Fibroblast of skin of back (primary cell): ENCODE measurements at regions not wholly inside any gene's neighbourhood (a gene's known extent, or its start where the extent isn't known, plus 50 kb on each side); places are given as distances from the start of the nearest gene placed in this dataset.

Experiments used
- DNase-seq: peaks from one replicate; pipeline ENCODE4 v3.0.0-alpha.2; 2013

DNA sequence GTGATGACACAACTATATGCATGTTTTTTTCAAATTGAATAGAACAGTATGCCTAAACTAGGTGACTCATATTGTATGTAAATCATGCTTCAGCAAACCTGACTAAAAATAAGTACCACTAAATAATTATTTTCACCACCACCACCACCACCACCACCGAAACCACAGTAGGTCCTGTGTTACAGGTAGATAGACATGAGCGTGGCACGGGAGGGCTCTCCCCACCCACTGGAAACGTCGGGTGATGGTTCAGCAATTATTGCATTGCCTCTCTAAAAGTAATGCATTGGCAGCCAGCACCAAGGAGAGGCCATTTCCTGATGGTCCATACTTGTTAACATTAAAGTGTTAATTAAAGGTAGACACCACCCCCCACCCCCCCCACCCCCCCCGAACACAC, 297.0 kb upstream of the NCAM2 start:
- DNase-seq = no peak

DNA sequence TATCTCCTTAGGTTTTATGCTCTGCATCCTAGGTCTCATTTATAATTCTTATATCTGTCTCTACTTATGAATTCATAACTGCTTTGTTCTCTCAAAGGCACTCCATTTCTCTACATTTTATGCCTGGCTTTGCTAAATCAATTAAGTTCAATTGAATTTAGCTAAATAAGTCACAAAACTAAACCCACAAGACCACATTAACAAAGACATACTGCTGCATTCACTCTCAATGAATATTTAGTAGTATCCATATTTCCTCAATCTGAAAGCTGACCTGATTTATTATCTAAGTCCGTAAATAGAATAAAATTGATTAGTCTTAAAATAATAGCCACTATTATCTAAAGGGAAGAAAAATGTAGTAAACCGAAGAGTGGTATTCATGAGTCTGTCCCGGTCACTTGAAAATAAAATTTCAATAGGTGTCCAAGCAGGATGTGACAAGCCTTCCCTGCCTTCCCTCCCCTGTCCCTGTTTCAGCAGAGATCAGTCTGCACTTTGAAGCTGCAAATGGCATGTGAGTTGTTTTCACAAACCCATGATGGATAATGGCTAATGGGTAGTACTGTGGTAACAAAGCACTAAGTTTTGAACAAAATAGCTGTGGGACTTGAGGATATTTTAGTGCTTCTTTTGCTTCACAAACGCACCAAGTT, 295.0 kb upstream of the NCAM2 start:
- no peak for DNase-seq

DNA sequence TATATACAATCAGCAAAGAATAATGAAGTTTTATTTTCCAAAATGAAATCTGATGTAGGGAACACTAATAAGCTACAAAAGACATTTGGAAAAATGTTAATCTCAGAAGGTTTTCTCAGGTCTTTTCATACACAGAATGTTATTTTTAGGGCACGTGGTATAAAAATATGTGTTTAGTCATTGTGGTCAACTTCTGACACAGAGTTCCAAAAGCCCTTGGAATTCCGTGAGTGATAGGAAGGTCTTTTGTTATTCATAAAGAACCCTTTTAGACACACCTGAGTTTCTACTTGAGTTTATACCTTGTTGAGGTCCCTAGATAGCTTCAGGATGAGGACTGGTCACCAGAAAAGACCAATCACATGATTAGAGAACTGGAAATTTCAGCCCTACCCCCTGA, 277.6 kb upstream of the NCAM2 start:
- peak; percentile 85 for DNase-seq

DNA sequence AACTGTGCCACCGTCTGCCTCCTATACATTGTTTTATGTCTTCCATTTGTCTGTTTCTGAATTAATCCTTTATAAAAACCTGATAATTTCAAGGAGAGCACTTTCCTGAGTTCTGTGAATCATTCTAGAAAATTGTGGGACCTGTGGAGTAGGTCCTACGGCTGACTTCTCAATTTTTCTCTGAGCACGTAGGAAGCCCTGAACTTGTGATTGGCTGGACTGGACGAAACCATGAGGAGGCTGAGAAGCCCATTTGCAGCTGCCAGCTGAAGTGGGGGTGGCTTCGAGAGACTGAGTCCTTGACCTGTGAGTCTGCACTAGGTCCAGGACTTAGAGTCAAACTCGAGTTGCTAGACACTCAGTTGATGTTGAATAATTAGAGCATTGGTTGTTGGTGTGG, 277.1 kb upstream of the NCAM2 start:
- peak; percentile 29 for DNase-seq

DNA sequence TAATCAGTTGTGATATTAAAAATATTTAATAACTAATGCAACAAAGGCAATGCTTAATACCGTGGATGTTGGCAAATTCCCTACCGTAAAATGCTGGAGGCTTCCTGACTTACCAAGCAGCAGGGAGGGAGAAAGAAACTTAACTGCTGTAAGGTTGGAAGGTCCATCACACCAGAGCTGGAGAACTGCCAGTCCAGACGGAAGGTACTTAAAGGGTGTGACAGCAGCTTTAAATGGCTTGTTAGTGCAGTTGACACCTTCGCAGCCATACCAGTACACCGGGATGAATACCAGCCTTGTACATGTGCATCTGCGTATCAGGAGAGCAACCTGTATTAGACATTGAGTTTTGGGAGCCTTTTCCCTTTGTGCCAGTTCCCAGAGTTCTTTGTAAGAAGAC, 269.5 kb upstream of the NCAM2 start:
- no peak for DNase-seq

DNA sequence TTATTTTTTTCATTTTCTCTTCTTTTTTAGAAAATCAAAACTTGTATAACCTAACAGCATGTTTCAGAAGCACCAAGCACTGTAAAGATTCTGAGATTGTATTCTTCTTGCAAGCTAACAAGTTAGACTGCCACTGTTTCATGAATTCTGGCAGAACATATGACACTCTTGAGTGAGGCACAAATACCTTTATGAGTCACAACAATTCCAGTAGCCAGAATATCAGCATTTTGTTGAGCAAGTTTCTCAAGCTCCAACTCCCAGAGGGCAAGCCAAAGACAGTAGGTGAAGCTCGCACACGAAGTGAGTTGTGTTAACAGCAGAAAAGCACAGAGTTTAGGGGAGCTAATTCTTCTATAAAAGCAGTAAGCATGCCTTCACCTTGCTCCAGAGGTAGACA, 268.8 kb upstream of the NCAM2 start:
- DNase-seq = peak; percentile 25

DNA sequence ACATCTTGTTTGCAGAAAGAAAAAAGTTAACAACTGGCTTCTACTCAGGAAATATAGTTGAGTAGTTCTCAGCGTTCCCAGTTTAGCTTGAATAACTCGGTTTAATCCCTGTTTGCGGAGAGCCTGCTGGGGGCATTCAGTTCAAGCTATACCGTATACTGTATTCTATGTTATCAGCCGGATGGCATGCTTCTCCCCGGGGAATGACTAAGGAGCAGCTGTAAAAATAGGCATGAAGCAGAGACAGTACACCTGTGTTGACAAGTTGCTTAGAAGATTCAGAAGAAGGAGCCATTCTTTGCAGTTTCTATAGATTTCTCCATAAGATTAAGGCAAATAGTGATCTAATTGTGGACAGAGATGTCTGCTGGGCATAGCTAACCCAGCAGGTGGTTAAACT, 267.8 kb upstream of the NCAM2 start:
- DNase-seq = no peak

DNA sequence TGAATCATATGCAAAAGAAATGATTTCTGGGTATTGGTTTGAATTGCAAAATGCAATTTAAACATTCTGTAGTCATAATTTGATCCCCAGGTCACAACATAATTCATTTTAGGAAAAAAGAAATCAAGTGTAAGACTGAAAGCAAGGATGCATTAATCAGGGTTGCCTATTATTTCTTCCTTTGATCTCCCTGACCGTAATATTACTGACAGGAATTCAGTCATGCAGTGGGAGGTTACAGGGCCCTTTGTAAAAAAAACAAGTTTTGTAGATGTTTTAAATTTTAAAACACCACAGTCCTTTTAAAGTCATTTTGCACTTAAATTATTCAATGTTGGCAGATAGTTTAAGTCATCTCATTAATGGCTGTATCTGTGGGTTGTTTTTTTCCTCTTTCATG, 263.0 kb upstream of the NCAM2 start:
- no peak for DNase-seq

DNA sequence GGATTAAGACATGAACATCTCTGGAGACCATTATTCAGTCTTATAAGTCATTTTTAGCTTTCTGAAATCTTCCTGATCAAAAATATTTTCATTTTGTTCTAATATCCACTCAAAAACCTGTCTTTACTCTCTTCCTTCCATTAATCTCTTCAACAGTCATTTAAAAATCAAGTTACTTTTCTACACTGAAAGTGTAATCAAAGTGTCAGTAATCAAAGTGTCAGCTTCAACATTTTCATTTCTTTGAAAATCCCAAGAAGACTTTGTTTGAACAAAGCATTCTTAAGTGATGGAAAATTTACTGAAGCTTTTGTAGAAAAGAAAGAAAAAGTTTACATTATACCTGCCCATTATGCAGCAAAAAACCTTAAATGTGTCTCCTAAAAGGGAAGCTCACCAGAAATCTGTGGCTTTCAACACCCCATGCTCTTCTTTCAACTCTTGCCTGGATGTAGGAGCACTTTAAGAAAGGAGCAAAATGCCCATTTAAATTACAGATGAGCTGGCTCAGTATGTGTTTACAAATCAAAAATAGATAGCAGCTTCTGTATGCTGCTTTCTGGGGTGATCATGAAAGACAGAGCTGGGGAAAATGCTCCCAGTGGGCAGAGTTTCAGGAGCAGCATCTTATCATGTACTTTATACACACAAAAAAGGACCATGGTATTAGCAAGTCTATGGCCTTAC, 260.8 kb upstream of the NCAM2 start:
- DNase-seq = no peak

DNA sequence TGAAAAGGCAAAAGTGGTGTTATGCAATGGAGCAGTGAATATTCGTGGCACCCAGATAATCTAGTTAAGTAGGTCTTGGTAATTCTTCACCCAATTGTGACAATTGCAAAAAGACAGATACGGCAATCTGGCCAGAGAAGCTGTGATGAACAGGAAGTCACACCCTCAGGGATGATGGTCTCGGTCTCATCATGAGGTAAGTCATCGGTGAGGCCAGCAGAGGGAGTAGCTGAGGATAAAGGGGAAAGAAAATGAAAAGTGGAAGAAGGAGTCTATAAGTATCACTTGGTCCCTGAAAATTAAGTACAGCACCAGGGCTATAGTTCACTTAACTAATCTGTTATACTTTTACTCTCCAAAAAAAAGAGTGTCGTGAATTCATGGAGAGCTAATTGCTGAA, 258.8 kb upstream of the NCAM2 start:
- DNase-seq = no peak

DNA sequence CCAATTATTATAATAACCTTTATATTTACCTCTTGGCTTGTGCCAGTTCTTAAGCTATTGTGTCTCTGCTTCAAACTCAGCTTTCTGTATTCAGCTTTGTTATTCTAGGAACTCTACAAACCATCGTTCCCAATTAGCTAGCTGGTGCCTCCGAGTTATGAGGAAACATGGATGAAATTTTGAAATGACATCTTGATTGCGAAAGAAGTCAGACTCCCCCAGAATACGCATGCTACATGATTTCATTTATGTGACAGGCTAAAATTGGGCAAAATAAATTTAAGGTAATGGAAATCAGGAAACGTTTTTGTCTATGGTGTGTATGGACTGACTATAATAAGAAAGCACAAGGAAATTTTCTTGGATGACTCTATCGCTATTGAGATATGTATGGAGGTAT, 256.8 kb upstream of the NCAM2 start:
- DNase-seq = no peak

DNA sequence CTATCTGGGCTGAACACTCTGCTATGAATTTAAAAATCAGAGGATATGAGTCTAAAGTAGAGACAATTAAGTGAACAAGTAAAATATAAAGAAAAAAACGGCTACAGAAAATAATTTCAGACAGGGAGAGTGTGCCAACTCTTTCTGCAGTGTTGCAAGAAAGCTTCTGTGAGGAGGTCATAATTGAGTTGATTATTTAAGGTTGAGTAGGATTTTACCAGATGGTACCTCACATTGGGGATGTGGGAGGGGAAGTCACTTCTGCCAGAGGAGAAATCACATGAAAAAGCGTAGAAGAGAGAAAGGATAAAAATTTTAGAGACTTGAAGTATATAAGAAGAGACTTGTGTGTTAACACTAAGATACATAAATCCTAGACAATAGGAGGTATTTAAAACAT, 238.0 kb upstream of the NCAM2 start:
- no peak for DNase-seq

DNA sequence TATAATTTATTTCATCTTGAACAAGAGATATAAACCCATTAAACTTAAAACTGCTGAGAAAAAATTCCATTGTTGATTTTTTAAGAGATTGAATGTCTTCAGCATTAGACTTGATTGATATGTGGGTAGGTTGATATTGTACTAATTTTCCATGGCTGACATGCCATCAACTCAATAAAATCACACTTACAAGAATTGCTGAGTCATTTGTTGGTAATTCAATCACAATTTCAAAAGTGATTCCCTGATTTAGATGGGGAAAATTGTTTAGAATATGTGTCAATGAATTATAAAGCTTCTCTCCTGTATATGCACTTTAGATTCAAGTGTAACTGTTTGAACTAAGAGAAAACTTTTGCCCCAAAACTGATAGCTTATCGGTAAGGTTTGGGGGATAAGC, 223.5 kb upstream of the NCAM2 start:
- DNase-seq = no peak

DNA sequence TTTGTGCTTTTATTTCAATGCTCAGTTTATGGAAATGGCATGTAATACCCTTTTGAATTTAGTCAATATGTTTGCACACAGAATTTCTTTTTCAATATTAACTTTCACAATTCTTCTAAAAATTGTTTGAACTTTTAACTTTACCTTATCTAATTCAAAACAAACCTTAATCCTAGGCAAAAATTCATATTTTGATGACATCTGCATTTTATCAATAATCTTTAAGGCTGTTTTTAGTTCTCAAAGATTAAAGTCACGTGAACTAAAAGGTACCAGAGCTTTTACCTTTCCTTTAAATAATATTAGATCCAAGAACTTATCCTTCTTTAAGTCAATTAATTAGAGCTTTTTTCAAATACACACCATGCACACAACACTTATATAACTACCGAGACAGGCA, 218.9 kb upstream of the NCAM2 start:
- no peak for DNase-seq

DNA sequence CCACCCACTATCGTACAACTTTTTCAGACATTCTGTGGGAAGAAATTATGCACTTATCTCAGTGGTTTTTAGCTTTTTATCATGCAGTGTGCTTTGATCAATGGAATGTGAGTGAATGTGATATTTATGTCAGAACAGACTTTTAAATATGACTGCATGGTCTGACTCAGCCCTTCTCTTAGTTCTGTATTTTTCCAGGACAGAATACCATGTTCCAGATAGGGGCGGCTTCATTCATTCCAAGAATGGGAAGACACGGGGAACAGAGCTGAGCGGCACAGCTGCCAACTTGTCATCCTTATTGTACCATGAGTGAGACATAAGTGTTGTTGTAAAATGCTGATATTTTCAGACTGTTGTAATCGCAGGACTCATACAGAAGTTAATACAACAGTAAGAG, 214.6 kb upstream of the NCAM2 start:
- DNase-seq = peak; percentile 52

DNA sequence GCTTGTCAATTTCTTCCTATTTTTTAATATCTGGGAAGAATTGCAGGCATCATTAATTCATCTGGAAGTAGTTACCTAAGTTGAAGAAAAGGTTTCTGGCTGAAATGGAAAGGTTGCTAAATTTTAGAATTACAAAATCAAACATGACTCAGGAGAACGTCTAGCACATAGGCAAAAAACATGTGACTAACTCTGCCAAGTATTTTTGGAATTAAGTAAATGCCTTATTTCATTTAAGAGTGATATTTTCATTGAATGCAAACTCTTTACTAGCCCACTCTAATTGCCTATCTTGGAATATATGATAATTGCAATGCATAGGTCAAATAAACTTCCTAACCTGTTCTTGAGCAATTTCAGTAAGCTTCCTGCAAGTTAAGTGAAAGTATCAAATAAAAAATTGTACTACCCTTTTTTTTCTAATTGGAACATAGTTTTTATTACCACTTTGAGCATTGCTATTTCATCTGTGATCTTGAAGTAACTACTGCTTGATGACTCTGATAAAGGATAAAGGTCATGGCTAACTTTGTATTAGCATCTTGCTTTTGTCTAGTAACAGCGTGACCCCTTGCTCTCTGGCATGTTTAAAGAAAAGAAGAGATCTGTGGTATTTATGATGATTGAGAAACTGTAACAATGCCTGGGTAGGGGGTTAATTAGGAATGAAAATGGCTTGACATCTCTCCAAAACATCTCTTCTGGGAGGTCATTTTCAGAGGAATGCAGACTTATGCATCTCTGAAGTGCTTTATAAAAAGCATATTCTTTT, 208.3 kb upstream of the NCAM2 start:
- peak; percentile 34 for DNase-seq

DNA sequence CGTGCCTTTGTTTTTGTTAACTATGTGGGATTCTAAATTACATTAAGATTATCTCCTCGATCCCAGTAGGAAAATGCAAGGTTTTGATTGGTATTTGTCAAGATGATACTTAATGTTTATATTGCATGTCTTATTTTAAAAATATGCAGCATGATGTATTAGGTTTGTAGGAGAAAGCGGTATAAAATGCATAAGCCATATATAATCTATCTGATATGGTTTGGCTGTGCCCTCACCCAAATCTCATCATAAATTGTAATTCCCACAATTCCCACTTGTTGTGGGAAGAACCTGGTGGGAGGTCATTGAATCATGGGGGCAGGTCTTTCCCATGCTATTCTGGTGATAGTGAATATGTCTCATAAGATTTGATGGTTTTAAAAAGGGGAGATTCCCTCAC, 198.1 kb upstream of the NCAM2 start:
- DNase-seq = peak; percentile 28

DNA sequence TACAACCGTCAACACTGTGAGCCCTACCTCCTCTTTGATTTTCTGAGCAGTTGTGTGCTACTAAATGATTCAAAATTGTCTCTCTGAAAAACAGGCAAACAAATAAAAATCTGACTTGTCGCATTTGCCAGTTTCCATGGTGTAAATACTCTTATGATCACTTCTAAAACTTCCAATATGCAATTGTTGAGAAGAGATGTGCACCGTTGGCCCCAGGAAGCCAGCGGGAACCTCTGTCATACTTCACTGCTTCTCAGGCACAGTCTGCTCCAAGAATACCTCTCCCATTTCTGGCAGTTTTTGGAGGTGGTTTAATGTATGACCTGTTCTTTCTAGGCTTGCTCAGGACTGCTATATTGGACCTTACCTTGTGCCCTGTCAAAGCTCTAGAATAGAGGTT, 196.0 kb upstream of the NCAM2 start:
- DNase-seq = no peak

DNA sequence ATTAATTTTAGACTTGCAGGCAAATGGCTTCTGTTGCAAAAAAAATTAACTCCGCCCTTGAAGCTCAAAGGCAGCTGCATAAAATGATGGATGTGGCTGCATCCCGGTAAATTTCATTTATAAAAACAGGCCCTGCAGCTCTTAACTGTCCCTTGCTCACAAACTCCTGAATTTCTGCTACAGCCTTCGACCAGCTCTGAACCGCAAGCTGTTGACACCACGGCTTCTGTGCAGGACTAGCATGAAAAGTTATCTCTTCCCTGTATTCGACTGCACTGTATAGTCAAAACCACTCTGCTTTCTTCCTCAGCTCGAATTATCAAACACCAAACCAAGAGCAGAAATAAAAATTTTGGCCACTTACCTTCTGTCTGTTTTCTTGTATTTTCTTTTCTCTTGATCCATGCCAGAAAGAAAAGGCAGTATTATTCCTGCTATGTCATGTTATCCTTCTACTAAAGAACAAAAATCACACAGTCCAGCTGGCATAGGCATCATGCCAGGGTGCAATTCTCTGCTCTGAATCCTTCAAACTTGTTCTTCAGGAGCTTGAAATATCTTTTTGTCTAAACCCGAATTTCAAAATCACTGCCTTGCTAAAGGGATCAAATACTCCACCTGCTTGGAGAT, 195.5 kb upstream of the NCAM2 start:
- no peak for DNase-seq

DNA sequence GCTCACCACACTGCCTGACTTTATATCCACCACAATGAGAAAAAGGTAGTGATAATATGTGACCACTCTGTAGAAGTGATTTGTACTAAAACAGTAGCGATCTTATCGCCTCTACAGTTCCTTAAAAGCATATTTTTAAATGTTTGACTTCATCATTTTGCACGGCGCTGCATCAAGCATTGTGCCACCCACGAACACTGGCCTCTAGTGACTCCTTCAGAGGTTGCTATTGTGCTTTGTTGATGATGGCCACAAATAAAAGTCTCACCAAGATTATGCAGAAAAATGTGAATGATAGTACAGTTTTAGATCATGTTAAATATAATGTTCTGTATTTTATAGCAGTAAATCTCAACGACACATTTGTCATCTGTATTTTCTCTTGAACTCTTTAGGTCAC, 186.5 kb upstream of the NCAM2 start:
- no peak for DNase-seq

DNA sequence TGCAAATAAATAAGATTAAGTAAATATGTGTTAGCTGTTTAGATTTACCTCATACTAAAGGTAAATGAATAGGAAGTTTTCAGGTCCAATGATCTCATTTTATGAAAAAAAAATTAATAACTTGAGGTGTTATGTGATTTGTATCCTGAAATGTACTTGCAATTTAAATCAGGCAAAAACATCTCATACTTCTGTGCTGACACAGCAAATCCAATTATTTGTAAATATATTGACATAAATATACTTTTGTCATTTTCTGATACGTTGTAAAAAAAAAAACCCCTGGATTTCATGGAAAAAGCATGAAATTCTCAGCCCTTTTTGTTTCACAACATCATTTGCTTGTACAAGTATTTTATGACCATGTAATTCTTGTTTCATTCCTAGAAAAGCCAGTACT, 184.1 kb upstream of the NCAM2 start:
- no peak for DNase-seq

DNA sequence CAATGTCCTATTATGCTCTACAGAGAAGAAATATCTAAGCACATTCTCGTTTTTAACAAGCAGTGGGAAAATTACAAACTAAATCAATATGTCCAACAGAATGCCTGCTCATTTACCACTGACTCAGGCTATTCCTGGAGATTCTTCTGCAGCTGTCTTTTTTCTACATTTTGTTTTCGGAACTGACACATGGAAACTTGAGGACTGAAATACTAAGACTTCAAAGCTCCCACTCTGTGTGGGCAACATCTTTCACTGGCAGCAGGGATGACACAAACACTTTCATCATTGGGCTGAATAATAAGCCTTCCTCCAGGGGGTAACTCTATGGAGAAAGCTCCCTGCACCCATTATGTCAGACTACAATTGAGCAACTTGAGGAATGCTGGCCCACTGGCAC, 175.5 kb upstream of the NCAM2 start:
- peak; percentile 13 for DNase-seq

DNA sequence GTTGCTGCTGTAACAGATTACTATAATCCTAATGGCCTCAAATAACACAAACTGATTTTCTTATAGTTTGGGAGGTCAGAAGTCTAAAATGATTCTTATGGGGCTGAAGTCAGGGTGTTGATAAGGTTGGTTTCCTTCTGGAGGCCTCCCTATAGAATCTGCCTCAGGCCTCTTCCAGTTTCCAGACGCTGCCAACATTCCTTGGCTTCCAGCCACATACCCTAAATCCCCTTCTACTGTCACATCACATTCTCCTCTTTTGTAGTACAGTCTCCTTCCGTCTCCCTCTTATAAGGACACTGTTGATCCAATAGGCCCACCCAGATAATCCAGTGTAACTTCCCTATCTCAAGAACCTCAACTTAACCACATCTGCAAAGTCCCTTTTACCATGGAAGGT, 145.3 kb upstream of the NCAM2 start:
- peak; percentile 8 for DNase-seq

DNA sequence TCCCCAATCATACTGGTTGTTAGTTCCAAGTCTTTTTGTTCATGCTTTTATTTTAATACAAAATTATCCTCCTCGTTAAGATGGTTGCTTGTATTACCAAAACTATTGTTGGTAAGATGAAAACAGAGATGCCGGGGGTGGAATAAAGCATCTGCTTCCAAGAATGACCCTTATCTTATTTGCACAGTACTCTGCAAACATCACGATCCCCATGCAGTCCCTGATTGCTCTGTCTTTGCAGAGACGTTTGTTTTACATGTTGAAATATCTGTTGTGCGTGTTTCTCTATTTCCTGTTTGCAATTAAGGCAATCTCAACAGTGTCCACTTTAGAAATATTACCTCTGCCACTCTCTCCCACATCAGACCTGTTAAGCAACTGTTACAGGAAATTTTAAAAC, 141.3 kb upstream of the NCAM2 start:
- DNase-seq = no peak
